Psoas muscle (tissue), 7 donors: ENCODE measurements at regions not wholly inside any gene's neighbourhood (a gene's known extent, or its start where the extent isn't known, plus 50 kb on each side); places are given as distances from the start of the nearest gene placed in this dataset.

Experiments
- ATAC-seq, 4 donors: fragments of 200-7000 bp; cut with Tn5 transposase; one replicate each; pipeline ENCODE4 v1.9.1; 2020; ENCODE audit warnings: moderate library complexity in 3 of 4, mild to moderate bottlenecking in 2 of 4
- DNase-seq, 2 donors: peaks; one replicate each; pipeline ENCODE4 v3.0.0-alpha.2; 2020
- H3K27ac ChIP-seq: fragments of 200-600 bp; one replicate; pipeline ENCODE4 v1.8.0; 2022
- H3K27me3 ChIP-seq, 3 donors: fragments of 200-600 bp in 1 of 3; one replicate each; pipeline versions ENCODE4 v1.6.1 to v1.8.0; 2013 to 2022; ENCODE audit warnings: low read length in 2 of 3, mild to moderate bottlenecking in 2 of 3, moderate library complexity in 1 of 3; ENCODE audit not compliant: insufficient read depth in 3 of 3
- H3K36me3 ChIP-seq, 2 donors: fragments of 200-600 bp in 1 of 2; one replicate each; pipeline versions ENCODE4 v1.6.1 to v1.8.0; 2013 to 2022; ENCODE audit warnings: low read depth in 1 of 2, mild to moderate bottlenecking in 1 of 2, moderate library complexity in 1 of 2; ENCODE audit not compliant: insufficient read depth in 1 of 2
- H3K4me1 ChIP-seq: fragments of 200-600 bp; one replicate; pipeline ENCODE4 v1.8.0; 2022
- H3K4me3 ChIP-seq: fragments of 200-600 bp; one replicate; pipeline ENCODE4 v1.8.0; 2022; ENCODE audit warnings: mild to moderate bottlenecking
- H3K9me3 ChIP-seq: fragments of 200-600 bp; one replicate; pipeline ENCODE4 v1.8.0; 2022
- CTCF ChIP-seq: fragments of 200-600 bp; IDR thresholded peaks from one replicate; pipeline ENCODE4 v1.8.0; 2022; ENCODE audit warnings: antibody characterized with exemption
- WGBS, 3 donors: extraction: QIAGEN DNeasy Blood & Tissue Kit; methylation state at CpG; one replicate each; pipeline versions ENCODE4 v1.1.6 to v1.1.7; 2013; 5-methylcytosine and 5-hydroxymethylcytosine counted together
- intact Hi-C, 2 donors: fragments of 100-400 bp; cut with DNase I; formaldehyde crosslinking; loops; one replicate each; pipeline versions ENCODE4 v1.11.0 to v1.14.2; 2022
- donor health status: healthy with polysubstance abuse.
- donor health status: DM: no; HTN: no; CAD: no; lungs with moderate emphysema.
- donor health status: Bipolar disorder and iron deficiency.
- donor health status: healthy.
- donor health status: DM: yes; HTN: yes; CAD: no.
- donor health status: DM: no; HTN: no; CAD: no.
- donor health status: DM: yes; HTN: yes; CAD: no.

- no peak for DNase-seq
- ATAC-seq: no peak
- H3K36me3 ChIP-seq: no peaks in the 10 kb centered on the region
- H3K27ac ChIP-seq: no peak overlapping the region
- TF ChIP-seq CTCF: no peak
- H3K9me3 ChIP-seq: no peaks in the 10 kb centered on the region
- no peaks in the 10 kb centered on the region for H3K4me1 ChIP-seq
- intact Hi-C loops: no loop called here
- no peak overlapping the region for H3K4me3 ChIP-seq
- H3K27me3 ChIP-seq: no peaks in the 10 kb centered on the region
- WGBS, 3 donors: 93 to 98% (median 95%) methylated on average over 4 of the region's 4 CpGs
Measured at GRCh38 chr7:94829987-94830386, 77.4 kb upstream of the PPP1R9A start.

DNA sequence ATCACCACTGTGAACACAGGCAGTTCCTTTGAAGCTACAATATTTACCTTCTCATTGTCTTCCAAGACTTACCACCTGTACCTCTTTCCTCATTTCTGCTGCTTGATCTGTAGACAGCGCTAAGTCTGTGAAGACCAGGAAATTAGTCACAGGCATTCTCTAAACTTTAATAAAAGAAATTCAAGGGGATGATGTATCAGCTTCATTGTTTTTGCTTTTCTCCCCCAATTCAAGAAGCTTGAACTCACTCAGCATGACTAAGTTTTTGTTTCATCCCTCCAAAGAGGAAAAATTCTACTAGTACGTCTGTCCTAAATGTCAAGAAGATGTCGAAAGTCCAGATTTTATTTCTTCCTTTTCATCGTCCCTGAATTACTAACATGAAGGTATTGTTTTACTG lies 75.3 kb upstream of the PPP1R9A start:
- no peak for TF ChIP-seq CTCF
- ATAC-seq: no peak

GRCh38 chr7:94834359-94834758 lies 73.0 kb upstream of the PPP1R9A start:
- intact Hi-C loops: no loop called here
- ATAC-seq: no peak
- H3K4me3 ChIP-seq: no peak overlapping the region

More for the DNA sequence above, 75.3 kb upstream of the PPP1R9A start:
- H3K4me3 ChIP-seq: no peak overlapping the region
- H3K27me3 ChIP-seq: no peaks in the 10 kb centered on the region
- no peak overlapping the region for H3K27ac ChIP-seq
- no peaks in the 10 kb centered on the region for H3K36me3 ChIP-seq
- H3K4me1 ChIP-seq: no peaks in the 10 kb centered on the region
- DNase-seq: no peak
- 83 to 89% (median 85%) methylated on average over 4 of the region's 4 CpGs for WGBS, 3 donors
- H3K9me3 ChIP-seq: peaks cover under 1% of the 10 kb centered on the region
- intact Hi-C loops: no loop called here

DNA sequence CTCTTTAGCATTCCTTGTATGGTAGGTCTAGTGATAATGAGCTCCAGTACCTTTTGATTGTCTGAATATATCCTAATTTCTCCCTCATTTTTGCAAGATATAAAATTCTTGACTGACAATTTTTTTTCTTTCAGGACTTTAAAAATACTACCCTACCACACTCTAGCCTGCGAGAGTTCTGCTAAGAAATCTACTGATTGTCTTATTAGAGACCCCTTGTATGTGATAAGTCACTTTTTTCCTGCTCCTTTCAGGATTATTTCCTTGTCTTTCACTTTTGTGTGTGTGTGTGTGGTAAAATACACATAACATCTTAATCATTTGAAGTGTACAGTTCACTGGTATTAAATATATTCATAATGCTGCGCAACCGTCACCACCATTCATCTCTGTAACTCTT lies 68.7 kb upstream of the PPP1R9A start:
- DNase-seq: no peak
- intact Hi-C loops: no loop called here
- 98 to 100% (median 99%) methylated on average over 3 of the region's 3 CpGs for WGBS, 3 donors

More at GRCh38 chr7:94834359-94834758, 73.0 kb upstream of the PPP1R9A start:
- peaks cover 19% of the 10 kb centered on the region for H3K9me3 ChIP-seq
- DNase-seq: no peak
- no peaks in the 10 kb centered on the region for H3K36me3 ChIP-seq
- H3K4me1 ChIP-seq: no peaks in the 10 kb centered on the region
- no peak overlapping the region for H3K27ac ChIP-seq
- 96 to 100% (median 99%) methylated on average over 2 of the region's 2 CpGs for WGBS, 3 donors
- H3K27me3 ChIP-seq: no peaks in the 10 kb centered on the region
- TF ChIP-seq CTCF: no peak

More for the DNA sequence above, 68.7 kb upstream of the PPP1R9A start:
- Histone ChIP-seq H3K4me1 (no peaks in the 10 kb centered on the region), H3K27me3 (no peaks in the 10 kb centered on the region), H3K4me3 (no peak overlapping the region), H3K27ac (no peak overlapping the region), H3K9me3 (peaks cover 19% of the 10 kb centered on the region), H3K36me3 (no peaks in the 10 kb centered on the region)
- ATAC-seq: no peak
- TF ChIP-seq CTCF: no peak
